ENCODE measurements at regions not wholly inside any gene's neighbourhood (a gene's known extent, or its start where the extent isn't known, plus 50 kb on each side); places are given as distances from the start of the nearest gene placed in this dataset.
A peak's percentile ranks its signal among the peaks of the same experiment; 100 is the strongest.

DNA sequence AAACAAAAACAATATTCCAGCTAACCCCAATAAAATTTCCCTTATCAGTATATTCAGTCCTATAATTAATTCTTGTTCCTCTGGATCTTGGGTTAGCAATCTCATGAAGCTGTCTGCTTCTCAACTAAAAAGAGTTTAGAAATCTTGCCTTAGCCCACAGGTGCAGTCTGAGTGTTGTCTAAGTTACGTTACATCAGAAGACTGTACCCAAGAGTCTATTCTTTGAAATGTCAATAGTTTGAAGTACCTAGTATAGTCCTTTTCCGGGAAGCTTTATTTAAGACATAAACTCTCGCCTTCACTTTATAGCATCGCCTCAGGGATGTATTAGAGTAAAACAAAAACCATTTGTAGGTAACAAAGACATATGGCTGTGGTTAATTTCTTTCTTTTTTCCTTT lies 465.1 kb downstream of the FUT8 start:
- no peak for DNase-seq (ENCODE audit: low spot score)

DNA sequence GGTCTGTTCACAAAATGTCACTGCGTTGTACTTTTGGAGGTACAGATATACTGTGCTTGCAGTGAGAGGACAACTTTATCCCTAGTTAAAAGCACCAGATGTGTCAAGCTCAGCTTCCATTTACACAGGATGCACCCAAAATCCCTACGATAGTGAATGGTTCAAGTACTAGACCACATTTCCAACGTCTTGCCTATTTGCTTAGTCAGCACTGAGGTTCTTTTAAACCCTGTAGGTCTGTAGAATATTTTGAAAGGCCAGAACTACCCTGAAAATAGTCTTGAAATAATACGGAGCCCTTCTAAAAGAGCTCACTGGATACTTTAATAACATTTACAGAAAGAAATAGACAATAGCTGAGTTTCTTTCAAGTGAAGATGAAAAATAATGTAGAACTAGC lies 466.1 kb downstream of the FUT8 start:
- DNase-seq (ENCODE audit: low spot score): no peak

DNA sequence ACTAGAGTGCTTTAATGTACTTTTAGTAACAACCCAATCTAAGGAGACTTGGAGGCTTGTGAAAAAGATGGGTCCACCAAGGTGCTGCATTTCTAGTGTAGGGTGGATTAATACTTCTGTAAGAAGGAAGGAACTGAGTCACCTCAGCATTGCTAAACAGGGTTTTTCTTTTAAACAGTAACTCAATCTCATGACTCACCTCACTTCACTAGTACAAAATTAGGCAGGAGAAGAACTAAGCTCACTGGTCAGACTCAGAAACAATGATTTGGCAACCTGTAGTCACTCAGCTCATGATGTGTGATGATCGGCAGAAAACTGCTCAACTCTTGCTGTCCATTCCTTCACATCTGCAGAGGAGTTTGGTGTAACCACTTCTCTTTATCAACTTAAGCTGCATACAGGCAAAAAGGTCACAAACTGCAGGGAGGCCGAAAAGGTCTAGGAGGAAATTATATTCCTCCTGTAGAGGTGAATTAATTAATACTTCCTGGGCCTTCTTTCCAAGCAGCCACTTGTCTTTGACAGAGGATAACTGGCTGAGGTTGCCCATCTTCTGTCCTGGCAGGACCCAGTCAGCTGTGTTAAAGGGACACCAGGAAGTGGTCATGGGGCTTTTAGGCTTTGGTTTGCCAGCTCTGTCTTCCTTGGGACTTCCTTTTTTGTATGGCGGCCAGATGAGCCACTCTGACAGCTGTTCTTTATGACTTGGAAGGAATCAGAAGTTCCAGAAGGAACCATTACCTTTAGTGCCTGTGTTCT lies 466.9 kb downstream of the FUT8 start:
- peak; percentile 53 for DNase-seq (ENCODE audit: low spot score)

DNA sequence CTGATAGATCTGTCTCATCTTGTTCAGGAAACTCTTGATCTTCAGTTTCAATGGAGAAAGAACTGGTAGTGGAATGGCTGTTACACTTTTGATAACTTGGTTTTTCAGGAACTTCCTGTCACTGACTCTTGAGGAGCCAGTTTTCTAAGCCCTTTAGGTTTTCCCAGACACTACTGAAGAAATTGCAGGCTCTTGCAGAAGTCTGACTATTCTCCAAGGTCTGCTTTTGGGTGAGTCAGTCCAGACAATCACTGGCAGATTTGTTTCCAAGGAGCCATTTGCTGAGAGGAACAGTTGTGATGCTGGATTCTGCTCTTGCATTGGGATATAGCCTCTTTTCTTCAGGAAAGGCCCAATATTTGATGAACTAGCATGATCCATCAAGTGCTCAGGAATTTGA lies 468.0 kb downstream of the FUT8 start:
- no peak for DNase-seq (ENCODE audit: low spot score)

DNA sequence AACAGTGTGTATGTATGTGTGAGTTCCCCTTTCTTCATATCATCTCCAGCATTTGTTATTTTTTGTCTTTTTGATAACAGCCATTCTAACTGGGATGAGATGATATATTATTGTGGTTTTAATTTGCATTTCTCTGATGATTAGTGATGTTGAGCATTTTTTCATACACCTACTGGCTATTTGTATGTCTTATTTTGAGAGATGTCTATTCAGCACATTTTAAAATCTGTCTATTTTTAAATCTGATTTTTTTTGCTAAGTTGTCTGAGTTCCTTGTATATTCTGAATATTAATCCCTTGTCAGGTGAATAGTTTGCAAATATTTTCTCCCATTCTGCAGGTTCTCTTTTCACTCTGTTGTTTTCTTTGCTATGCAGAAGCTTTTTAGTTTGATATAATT lies 469.1 kb downstream of the FUT8 start:
- no peak for DNase-seq (ENCODE audit: low spot score)

DNA sequence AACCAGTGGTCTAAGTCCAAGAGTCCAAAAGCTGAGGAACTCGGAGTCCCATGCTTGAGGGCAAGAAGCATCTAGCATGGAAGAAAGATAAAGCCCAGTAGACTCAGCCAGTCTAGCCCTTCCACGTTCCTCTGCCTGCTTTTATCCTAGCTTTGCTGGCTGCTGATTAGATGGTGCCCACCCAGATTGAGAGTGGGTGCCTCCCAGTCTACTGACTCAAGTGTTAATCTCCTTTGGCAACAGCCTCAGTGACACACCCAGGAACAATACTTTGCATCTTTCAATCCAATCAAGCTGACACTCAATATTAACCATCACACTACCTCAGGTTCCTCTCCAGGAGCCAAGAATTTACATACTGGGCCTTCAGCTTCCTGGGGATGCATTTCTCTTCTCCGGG lies 476.1 kb downstream of the FUT8 start:
- no peak for DNase-seq (ENCODE audit: low spot score)

DNA sequence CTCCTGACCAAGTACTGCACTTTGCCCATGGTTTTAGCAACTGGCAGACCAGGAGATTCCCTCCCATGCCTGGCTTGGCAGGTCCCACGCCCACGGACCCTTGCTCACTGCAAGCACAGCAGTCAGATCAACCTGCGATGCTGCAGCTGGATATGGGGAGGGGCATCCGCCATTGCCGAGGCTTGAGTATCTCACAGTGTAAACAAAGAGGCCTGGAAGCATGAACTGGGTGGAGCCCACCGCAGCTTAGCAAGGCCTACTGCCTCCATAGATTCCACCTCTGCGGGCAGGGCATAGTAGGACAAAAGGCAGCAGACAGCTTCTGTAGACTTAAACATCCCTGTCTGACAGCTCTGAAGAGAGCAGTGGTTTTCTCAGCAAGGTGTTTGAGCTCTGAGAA lies 479.8 kb downstream of the FUT8 start:
- DNase-seq (ENCODE audit: low spot score): no peak

DNA sequence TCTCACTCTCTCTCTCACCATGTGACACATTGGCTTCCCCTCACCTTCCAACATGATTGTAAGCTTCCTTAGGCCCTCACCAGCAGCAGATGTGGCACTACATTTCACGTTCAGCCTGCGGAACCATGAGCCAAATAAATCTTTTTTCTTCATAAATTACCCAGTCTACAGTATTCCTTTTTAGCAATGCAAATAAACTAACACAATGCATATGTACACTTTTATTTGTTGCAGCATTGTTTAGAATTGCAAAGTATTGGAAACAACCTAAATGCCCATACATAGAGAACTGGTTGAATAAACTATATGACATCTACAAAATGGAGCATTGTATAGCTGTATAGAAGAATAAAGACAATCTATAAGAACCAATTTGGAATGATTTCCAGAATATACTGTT lies 487.6 kb downstream of the FUT8 start:
- DNase-seq (ENCODE audit: low spot score): no peak

DNA sequence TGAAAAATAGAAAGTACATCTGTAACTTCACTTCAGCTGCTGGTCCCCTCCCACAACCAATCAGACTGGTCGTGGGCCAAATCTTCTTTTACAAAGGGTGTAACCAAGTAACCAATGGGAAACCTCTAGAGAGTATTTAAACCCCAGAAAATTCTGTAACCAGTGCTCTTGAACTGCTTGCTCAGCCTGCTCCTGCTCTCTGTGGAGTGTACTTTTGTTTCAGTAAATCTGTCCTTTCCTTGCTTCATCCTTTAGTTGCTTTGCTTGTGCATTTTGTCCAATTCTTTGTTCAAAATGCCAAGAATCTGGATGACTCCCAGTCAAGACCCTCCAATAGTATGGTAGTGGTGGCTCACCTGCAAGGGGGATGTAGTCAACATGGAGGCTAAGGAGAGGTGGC lies 489.1 kb downstream of the FUT8 start:
- no peak for DNase-seq (ENCODE audit: low spot score)

DNA sequence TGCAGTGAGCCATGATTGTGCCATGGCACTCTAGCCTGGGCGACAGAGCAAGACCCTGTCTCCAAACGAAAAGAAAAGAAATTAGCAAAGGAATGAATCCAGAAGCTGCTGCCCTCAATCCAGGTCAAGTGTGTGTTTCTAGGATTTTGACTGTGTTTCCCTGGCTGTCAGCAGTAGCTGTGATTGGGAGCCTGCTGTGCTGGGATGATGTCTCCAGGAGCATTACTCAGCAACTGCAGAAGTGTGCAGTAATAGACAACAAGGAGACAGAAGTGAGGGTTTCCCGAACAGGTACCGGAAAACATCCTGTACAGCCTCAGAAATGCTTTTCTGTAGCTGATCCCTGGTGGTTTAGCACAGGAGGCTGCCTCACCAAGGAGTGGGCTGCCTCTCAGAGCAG lies 492.5 kb downstream of the FUT8 start:
- DNase-seq (ENCODE audit: low spot score): no peak

DNA sequence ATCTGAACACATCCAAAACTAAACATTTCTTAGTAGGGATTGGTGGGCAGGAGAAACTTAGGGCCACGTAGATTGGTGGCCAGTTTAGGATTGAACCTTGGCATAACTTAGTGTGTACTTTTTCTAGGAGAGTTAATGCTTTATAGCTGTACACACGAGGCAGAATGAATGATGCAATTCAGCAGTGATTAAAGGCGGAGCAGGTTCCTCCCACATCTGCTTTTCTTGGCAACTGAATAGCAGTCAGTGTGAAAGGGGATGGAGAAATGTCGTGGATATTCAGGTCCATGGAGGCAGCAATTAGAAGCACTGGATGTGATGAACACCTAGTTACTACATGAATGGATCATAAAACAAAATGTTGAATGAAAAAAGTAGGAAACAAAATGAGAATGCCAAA lies 493.8 kb downstream of the FUT8 start:
- no peak for DNase-seq (ENCODE audit: low spot score)

DNA sequence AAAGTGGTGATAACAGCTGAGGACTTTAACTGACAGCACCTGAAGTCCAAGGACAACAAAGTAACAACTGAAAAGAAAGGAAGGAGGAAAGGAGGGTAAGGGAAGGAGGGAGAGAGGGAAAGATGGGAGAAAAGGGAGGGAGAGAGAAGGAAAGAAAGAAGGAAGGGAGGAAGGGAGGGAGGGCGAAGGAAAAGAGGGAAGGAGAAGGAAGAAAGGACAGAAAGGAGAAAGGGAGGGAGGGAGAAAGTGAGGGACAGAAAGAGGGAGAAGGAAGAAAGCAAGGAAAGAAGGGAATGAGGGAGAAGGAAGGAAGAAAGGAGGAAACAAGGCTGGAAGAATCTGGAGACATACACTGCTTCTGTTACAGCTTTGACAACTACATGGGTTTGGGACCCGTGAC lies 494.4 kb downstream of the FUT8 start:
- DNase-seq (ENCODE audit: low spot score): no peak

DNA sequence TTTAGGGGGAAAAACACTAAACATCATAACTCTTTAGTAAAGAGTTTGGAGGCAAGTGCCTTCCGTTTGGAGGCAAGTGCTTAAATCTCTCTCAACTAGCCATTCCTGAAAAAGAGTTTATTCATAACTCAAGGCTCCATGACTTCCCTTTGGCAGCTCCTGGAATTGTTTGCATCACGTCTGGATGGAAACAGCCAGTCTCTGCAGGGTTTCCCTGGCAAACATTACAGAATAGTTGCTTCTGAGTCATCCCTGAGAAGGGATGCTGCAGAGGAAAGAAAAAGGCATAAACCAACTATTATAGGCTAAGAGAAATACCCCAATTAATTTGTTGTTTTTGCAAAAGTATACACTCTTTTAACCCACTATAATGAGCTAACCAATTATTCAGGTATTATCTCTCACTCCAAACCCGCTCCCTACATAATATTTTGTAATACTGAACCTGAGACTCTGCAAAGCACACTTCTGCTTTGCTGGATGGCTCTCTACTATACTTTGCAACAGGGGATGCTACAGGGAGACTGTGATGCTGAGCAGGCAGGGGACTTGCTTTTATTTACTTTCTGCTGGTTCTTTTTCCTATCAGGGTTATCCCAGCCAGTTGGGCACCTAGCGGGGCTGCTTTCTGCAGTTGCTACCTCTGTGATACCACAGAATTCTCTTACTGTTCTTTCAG lies 497.7 kb downstream of the FUT8 start:
- DNase-seq (ENCODE audit: low spot score): no peak

DNA sequence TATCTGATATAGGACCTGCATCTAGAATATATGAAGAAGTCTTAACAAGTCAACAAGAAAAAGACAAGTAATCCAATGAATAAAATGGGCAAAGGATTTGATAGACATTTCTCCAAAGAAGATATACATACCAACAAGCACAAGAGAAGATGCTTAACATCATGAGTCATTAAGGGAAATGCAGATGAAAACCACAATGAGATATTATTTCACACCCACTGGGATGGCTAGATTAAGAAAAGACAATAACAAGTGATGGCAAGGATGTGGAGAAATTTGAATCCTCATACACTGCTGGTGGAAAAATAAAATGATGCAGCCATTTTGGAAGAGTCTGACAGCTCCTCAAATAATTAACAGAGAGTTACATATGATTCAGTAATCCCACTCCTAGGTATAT lies 502.6 kb downstream of the FUT8 start:
- peak; percentile 29 for DNase-seq (ENCODE audit: low spot score)

DNA sequence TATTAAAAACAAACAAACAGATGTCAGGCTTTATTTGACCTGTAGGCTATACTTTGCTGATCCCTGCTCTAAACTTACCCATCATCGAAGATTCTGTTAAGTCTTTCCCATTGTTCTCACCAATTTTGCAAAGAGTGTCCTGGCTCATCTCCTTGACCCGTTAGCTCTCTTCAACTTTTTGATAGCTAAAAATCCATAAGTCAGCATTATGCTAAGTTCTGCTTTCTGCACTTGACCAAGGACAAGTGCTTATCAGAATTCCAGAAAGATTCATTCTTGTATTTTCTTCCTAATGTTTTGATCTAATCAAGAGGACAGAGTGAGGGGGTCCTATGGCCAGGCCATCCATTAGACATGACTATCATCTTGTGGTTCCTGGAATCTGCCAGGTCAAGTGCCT lies 503.5 kb downstream of the FUT8 start:
- no peak for DNase-seq (ENCODE audit: low spot score)

DNA sequence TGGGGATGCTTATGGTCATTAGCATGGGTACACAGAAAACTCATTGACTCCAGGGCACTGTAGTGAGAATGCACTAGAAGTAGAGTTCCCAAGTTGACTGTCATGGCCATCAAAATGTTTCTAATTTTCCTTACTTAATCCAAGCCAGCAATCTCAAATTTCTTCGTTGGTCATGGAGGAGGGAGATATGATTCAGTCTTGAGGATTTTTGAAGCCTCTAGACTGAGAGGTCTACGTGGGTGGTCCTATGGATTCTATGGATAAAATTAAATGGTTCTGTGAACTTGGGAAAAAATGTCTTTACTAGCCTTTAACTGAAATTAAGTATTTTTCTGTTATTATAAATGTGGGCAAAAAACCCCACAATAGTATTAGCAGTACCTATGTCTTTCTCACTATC lies 508.5 kb downstream of the FUT8 start:
- DNase-seq (ENCODE audit: low spot score): no peak

DNA sequence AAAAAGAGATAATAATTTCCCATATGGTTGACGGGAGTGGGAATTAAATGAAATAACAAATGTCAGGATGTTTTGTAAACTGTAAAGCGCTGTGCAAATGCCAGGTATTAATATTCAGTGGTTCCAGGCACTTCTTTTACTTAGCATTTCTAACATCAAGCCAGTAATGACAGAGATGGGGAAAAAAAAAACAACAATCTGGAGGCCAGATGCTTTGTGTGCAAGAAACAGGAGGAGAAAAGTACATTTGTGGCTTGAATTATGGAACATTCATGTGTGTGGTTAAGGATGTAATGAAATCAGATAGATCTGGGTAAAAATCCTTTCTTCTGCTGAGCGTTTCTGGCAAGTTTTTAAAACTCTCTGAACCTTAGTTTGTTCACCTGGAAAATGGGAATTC lies 509.6 kb downstream of the FUT8 start:
- DNase-seq (ENCODE audit: low spot score): no peak

DNA sequence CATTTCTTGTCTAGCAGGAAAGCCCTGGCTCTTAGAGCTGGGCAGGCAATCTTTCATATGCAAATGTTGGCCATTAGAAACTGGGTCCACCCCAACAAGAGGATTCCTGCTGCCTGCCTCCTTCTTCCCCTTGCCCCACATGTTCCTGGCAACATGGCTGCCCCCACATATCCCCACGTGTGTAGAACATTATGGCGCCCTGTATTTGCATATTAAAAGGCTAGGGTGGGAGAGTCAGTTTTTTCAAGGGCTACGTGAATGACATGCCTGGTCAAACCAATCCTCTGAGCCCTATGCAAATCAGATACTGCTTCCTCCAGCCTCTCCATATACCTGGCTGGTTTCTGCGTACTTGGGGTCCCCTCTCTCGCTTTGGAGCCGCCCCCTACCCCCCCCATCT lies 514.0 kb downstream of the FUT8 start:
- no peak for DNase-seq (ENCODE audit: low spot score)

DNA sequence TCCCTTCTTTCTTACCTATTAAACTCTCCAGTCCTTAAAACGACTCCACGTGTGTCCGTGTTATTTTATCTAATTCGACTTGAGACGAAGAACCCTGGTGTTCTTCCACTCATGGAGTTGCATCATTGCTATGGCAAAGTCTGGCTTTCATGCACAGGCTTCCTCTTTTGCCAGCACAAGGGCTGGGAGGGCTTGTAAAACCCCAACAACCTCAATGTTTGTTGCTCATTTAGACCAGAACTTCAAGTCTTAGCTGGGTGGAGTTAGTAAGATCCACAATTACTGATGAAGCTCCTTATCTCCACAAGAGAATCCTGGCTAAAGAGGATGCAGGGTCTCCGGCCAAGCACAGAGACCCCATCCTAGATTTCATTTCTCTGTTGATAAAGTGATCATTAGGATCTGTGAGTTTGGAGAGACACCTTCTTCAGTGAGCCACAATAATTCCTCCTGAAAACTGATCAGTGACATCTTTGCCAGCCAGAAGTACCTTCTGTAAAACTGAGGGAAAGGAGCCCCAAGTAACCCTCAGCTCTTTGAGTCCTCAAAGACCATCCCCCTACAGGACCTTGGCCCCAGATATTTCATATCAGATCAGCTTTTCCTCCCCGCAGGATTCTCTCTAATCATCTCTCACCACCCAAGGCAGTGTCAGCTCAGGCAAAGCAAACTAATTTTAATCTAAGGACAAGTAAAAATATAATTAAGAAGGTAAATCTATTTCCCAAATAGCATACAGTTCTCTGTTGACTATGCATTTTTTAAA lies 514.6 kb downstream of the FUT8 start:
- DNase-seq (ENCODE audit: low spot score): no peak

DNA sequence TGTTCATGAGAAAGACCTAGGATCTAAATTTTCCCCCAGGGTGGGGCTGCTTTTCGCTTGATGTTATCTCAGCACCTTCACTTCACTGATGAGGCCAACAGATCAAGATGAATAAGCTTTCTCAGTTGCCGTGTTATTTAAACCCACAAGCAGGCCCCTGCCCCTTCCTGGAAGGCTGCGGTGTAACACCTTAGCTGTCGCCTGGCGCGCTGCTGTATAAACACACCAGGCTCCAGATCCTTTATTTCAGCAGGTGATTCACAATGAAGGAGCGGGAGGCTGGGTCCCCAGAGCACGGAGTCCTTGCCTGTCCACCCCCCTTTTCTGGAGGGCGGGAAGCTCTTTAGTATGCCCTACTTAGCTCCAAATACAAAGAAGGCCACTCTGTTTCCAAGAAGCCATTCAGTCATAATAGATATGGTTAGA lies 515.4 kb downstream of the FUT8 start:
- peak; percentile 92 for DNase-seq (ENCODE audit: low spot score)

DNA sequence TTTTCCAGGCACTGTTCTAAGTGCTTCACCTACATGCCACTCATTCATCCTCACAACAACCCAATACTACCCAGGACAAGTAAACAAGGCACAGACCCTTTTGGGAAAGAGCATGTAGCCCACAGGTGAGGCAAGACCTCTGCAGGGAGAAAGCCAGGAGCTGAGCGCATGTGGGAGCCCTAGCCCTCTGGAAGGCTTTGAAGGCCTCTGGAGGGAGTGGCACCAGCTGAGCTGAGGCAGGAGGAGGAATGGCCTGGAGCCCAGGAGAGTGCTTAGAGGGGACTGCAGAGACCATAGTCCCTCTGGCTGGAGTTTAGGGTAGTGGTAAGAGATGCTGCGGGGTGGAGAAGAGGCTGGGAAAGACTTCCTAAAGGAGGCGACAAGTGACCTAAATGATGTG lies 516.5 kb downstream of the FUT8 start:
- DNase-seq (ENCODE audit: low spot score): no peak

DNA sequence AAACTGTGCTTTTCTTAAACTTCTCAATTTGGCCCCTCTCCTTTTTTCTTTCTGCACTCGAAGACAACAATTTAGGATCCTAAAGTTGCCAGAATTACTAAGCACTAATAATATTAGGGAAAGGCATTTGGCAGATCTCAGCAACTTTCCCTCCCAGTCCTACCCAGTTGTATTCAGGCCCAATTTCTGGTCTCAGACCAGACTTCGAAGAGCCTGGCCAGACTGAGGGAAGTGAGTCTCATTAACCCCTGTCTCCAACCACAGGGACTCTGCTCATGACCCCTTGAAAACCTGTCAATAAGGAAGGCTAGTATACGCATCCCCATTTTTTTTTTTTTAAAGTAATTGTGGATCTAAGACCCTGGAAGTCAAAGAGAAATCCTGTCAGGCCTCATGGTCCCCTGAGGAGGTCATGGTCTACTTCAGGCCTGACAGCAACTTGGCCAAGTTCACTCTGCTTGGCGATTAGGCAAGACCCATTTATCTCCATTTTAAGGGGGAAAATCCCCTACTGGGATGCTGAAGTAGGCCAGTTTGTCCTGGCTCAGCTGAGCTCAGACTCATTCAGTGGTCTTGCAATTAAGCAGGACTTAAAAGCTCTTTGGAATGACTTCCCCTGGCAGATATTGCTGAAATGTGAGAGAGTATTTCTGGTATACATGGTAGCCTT lies 521.0 kb downstream of the FUT8 start:
- no peak for DNase-seq (ENCODE audit: low spot score)

DNA sequence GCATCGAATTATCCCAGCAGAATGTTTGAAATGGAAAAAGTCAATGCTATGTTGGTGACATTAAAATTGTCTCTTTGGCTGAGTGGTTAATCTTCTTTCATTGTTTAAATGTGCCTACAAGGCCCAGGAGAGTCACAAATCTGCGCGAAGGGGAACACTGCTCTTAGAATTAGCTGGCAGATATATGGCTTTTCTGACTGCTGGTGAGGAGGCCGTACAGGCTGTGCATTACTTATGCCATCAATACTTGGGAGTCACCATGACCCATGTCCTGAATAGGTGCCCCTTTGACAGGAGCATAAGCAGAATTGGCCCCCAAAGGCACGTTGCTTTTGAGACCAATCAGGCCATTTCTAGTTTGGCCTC lies 521.5 kb downstream of the FUT8 start:
- DNase-seq (ENCODE audit: low spot score): no peak
